Liver (tissue), 7 donors: ENCODE measurements at regions not wholly inside any gene's neighbourhood (a gene's known extent, or its start where the extent isn't known, plus 50 kb on each side); places are given as distances from the start of the nearest gene placed in this dataset.

Source experiments
- DNase-seq: peaks from one replicate; pipeline ENCODE4 v3.0.0-alpha.2; 2017; ENCODE audit warnings: low spot score
- H3K27ac ChIP-seq, 2 donors: one replicate each; pipeline ENCODE4 v1.7.0; 2013; ENCODE audit warnings: inconsistent platforms in 2 of 2, low read length in 2 of 2, control low read depth in 1 of 2, low read depth in 1 of 2, mild to moderate bottlenecking in 1 of 2
- H3K27me3 ChIP-seq, 4 donors: one replicate each; pipeline versions ENCODE4 v1.6.1 to v1.7.0; 2013; ENCODE audit warnings: low read length in 3 of 4, inconsistent platforms in 1 of 4, mild to moderate bottlenecking in 1 of 4, moderate library complexity in 1 of 4; ENCODE audit not compliant: control insufficient read depth in 4 of 4, insufficient read depth in 4 of 4
- H3K36me3 ChIP-seq, 4 donors: one replicate each; pipeline versions ENCODE4 v1.6.1 to v1.7.0; 2013; ENCODE audit warnings: low read length in 3 of 4, mild to moderate bottlenecking in 3 of 4, low read depth in 1 of 4, moderate library complexity in 1 of 4; ENCODE audit not compliant: control insufficient read depth in 4 of 4, insufficient read depth in 3 of 4
- H3K4me1 ChIP-seq, 4 donors: one replicate each; pipeline versions ENCODE4 v1.6.1 to v1.7.0; 2013; ENCODE audit warnings: low read length in 3 of 4, mild to moderate bottlenecking in 3 of 4, moderate library complexity in 1 of 4; ENCODE audit not compliant: control insufficient read depth in 4 of 4, insufficient read depth in 4 of 4
- H3K4me3 ChIP-seq, 3 donors: one replicate each; pipeline versions ENCODE4 v1.6.1 to v1.7.0; 2013; ENCODE audit warnings: low read length in 3 of 3, control low read depth in 1 of 3, low read depth in 1 of 3, mild to moderate bottlenecking in 1 of 3
- H3K9ac ChIP-seq, 2 donors: one replicate each; pipeline ENCODE4 v1.7.0; 2013; ENCODE audit warnings: low read length in 2 of 2, mild to moderate bottlenecking in 2 of 2, moderate library complexity in 2 of 2, control low read depth in 1 of 2, low read depth in 1 of 2
- H3K9me3 ChIP-seq, 4 donors: one replicate each; pipeline versions ENCODE4 v1.6.1 to v1.7.0; 2013; ENCODE audit warnings: low read length in 3 of 4; ENCODE audit not compliant: control insufficient read depth in 4 of 4
- EGR1 ChIP-seq, 2 donors: IDR thresholded peaks; 2 replicates each; pipeline ENCODE4 v1.6.1; 2016 to 2018; ENCODE audit warnings: antibody characterized with exemption in 2 of 2, low read depth in 2 of 2
- FOXA1 ChIP-seq: IDR thresholded peaks from 2 replicates; pipeline ENCODE4 v1.6.1; 2016; ENCODE audit warnings: antibody characterized with exemption
- FOXA2 ChIP-seq: IDR thresholded peaks from 2 replicates; pipeline ENCODE4 v1.6.1; 2016; ENCODE audit warnings: antibody characterized with exemption
- GABPA ChIP-seq, 2 donors: IDR thresholded peaks in 1 of 2; conservative IDR thresholded peaks in 1 of 2; 2 replicates each; pipeline ENCODE4 v1.6.1; 2016; ENCODE audit warnings: antibody characterized with exemption in 2 of 2, mild to moderate bottlenecking in 1 of 2, moderate library complexity in 1 of 2
- HNF4A ChIP-seq, 2 donors: conservative IDR thresholded peaks; 2 replicates each; pipeline ENCODE4 v1.6.1; 2016; ENCODE audit warnings: antibody characterized with exemption in 2 of 2, mild to moderate bottlenecking in 2 of 2
- HNF4G ChIP-seq: IDR thresholded peaks from 2 replicates; pipeline ENCODE4 v1.6.1; 2016; ENCODE audit warnings: antibody characterized with exemption
- JUND ChIP-seq, 2 donors: IDR thresholded peaks; 2 replicates each; pipeline ENCODE4 v1.6.1; 2016; ENCODE audit warnings: antibody characterized with exemption in 2 of 2
- NR2F2 ChIP-seq: IDR thresholded peaks from 2 replicates; pipeline ENCODE4 v1.6.1; 2016; ENCODE audit warnings: antibody characterized with exemption
- RAD21 ChIP-seq, 2 donors: IDR thresholded peaks; 2 replicates each; pipeline ENCODE4 v1.6.1; 2016; ENCODE audit warnings: antibody characterized with exemption in 2 of 2, mild to moderate bottlenecking in 2 of 2
- RXRA ChIP-seq, 2 donors: IDR thresholded peaks; 2 replicates each; pipeline ENCODE4 v1.6.1; 2017 to 2018; ENCODE audit warnings: antibody characterized with exemption in 2 of 2, mild to moderate bottlenecking in 1 of 2
- SP1 ChIP-seq: IDR thresholded peaks from 2 replicates; pipeline ENCODE4 v1.6.1; 2018; ENCODE audit warnings: antibody characterized with exemption, mild to moderate bottlenecking
- TAF1 ChIP-seq: conservative IDR thresholded peaks from 2 replicates; pipeline ENCODE4 v1.6.1; 2016; ENCODE audit warnings: antibody characterized with exemption, mild to moderate bottlenecking
- YY1 ChIP-seq: IDR thresholded peaks from 2 replicates; pipeline ENCODE4 v1.6.1; 2016; ENCODE audit warnings: antibody characterized with exemption, mild to moderate bottlenecking
- WGBS: extraction: QIAGEN DNeasy Blood & Tissue Kit; methylation state at CpG from one replicate; pipeline ENCODE4 v1.1.7; 2013; 5-methylcytosine and 5-hydroxymethylcytosine counted together
- TF ChIP-seq, protein P1 (sequence below): IDR thresholded peaks from 2 replicates; pipeline ENCODE4 v1.6.1; 2016; ENCODE audit warnings: antibody characterized with exemption
- TF ChIP-seq, protein P2 (sequence below): IDR thresholded peaks from 2 replicates; pipeline ENCODE4 v1.6.1; 2016; ENCODE audit warnings: antibody characterized with exemption
- donor health status: healthy.
- donor health status: healthy.
- donor health status: healthy.
- donor health status: healthy.

DNA sequence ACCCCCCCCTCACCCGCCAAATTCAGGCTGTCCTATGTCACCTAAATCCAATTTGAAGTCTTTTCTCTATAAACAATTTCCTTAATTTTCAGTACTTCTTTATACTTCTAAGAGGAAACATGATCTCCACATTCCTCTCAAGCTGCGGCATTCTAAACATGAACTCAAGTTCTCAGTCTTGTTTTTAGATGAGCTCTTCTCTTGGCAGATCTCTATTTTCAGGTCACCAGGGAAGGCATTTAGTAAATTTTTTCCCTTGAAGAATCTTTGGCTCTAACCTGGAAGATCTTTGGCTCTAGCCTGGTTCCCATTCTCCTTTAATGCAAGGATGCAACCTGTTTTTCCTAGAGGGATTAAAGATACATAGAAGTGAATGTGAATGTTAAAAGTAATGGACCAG lies 193.4 kb downstream of the ATG4C start (continued):
- no peak for TF ChIP-seq SP1
- TF ChIP-seq, protein P1, sequence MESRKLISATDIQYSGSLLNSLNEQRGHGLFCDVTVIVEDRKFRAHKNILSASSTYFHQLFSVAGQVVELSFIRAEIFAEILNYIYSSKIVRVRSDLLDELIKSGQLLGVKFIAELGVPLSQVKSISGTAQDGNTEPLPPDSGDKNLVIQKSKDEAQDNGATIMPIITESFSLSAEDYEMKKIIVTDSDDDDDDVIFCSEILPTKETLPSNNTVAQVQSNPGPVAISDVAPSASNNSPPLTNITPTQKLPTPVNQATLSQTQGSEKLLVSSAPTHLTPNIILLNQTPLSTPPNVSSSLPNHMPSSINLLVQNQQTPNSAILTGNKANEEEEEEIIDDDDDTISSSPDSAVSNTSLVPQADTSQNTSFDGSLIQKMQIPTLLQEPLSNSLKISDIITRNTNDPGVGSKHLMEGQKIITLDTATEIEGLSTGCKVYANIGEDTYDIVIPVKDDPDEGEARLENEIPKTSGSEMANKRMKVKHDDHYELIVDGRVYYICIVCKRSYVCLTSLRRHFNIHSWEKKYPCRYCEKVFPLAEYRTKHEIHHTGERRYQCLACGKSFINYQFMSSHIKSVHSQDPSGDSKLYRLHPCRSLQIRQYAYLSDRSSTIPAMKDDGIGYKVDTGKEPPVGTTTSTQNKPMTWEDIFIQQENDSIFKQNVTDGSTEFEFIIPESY, result no peak
- TF ChIP-seq HNF4A (conservative IDR thresholded peaks at IDR 0.05), result no peak
- no peak for TF ChIP-seq FOXA2
- TF ChIP-seq RAD21 (IDR thresholded peaks at IDR 0.05), result no peak
- TF ChIP-seq TAF1, result no peak
- no peak for TF ChIP-seq RXRA (IDR thresholded peaks at IDR 0.05)

DNA sequence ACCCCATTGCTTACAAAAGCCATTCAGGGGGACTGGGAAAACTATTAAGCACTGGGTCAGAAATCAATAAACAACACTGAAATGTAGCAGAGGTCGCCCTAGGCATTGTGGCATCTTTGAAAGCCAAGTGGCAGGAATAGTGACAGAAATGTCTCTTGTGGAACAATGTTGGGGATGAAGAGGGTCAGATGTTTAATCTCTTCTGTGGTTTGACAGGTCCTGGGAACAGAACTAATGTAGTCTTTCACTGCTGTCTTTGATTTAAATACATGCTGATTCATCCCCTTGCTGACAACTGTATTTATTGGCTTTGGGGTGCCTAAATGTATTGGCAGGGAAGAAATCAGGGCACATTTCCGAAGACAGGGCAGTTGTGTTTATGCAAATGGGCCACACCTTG lies 194.8 kb downstream of the ATG4C start:
- Histone ChIP-seq H3K27me3 (no peaks in the 10 kb centered on the region), H3K4me1 (no peaks in the 10 kb centered on the region), H3K9me3 (no peaks in the 10 kb centered on the region), H3K27ac (no peak overlapping the region), H3K4me3 (no peak overlapping the region), H3K9ac (no peak overlapping the region), H3K36me3 (no peaks in the 10 kb centered on the region)
- WGBS, result 82% methylated on average over 2 of the region's 2 CpGs
- DNase-seq, result no peak
- TF ChIP-seq RXRA (IDR thresholded peaks at IDR 0.05), result no peak
- no peak for TF ChIP-seq TAF1
- TF ChIP-seq NR2F2, result no peak
- no peak for TF ChIP-seq YY1
- TF ChIP-seq GABPA (IDR thresholded peaks at IDR 0.05 in 1 of 2, conservative IDR thresholded peaks at IDR 0.05 in 1 of 2), result no peak
- TF ChIP-seq HNF4A (conservative IDR thresholded peaks at IDR 0.05), result no peak
- no peak for TF ChIP-seq EGR1 (IDR thresholded peaks at IDR 0.05; ENCODE audit: low read depth in 2 of 2)
- no peak for TF ChIP-seq RAD21 (IDR thresholded peaks at IDR 0.05)

DNA sequence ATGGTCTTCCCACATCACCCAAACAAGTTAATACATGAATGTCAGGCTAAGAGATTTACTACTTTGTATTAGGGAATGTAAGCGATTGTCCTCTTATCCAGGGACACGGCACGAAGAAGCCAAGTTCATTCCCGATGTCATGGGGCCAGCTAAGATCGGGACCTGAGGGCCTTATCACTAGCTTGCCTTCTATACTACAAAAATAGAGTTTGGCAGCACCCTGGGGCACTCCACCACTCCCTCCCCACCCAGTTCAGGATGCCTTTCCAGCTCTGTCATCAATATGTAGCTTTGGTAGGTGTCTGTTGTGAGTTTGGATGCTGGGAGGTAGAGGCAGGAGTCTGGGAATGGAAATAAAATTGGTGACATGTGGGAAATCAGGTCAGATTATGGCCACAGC lies 197.5 kb downstream of the ATG4C start:
- no peaks in the 10 kb centered on the region for H3K4me1 ChIP-seq
- no peaks in the 10 kb centered on the region for H3K36me3 ChIP-seq
- no peak overlapping the region for H3K27ac ChIP-seq
- TF ChIP-seq FOXA2 (no peak), GABPA (IDR thresholded peaks at IDR 0.05 in 1 of 2, conservative IDR thresholded peaks at IDR 0.05 in 1 of 2) (no peak), EGR1 (IDR thresholded peaks at IDR 0.05; ENCODE audit: low read depth in 2 of 2) (no peak), JUND (IDR thresholded peaks at IDR 0.05) (no peak), FOXA1 (no peak), HNF4G (no peak), NR2F2 (no peak)
- TF ChIP-seq, protein P1, result no peak
- TF ChIP-seq, protein P2, sequence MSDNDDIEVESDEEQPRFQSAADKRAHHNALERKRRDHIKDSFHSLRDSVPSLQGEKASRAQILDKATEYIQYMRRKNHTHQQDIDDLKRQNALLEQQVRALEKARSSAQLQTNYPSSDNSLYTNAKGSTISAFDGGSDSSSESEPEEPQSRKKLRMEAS, result no peak
- H3K9ac ChIP-seq, result no peak overlapping the region
- DNase-seq, result no peak
- no peaks in the 10 kb centered on the region for H3K9me3 ChIP-seq
- no peak overlapping the region for H3K4me3 ChIP-seq
- WGBS, result 97% methylated on average over 5 of the region's 5 CpGs
- H3K27me3 ChIP-seq, result no peaks in the 10 kb centered on the region
